ENCODE measurements at regions not wholly inside any gene's neighbourhood (a gene's known extent, or its start where the extent isn't known, plus 50 kb on each side); places are given as distances from the start of the nearest gene placed in this dataset.

- no peak for TF ChIP-seq CTCF (IDR thresholded peaks at IDR 0.05; ENCODE audit: poor library complexity, severe bottlenecking)
- ATAC-seq (ENCODE audit: low read depth), result no peak
These were observed 206.6 kb downstream of the URB2 start for GRCh38 chr1:229832695-229833094.

GRCh38 chr1:229834230-229834629 is 208.2 kb downstream of the URB2 start:
- H3K4me1 ChIP-seq (ENCODE audit: insufficient read depth, poor library complexity, severe bottlenecking), result no peaks in the 10 kb centered on the region
- DNase-seq (ENCODE audit: low spot score), result no peak
- no peaks in the 10 kb centered on the region for H3K9me3 ChIP-seq (ENCODE audit: severe bottlenecking)
- no peaks in the 10 kb centered on the region for H3K36me3 ChIP-seq (ENCODE audit: low read depth)
- no peak overlapping the region for H3K4me3 ChIP-seq (ENCODE audit: severe bottlenecking)
- H3K27ac ChIP-seq (ENCODE audit: poor library complexity, severe bottlenecking), result no peak overlapping the region
- no peaks in the 10 kb centered on the region for H3K27me3 ChIP-seq (ENCODE audit: insufficient read depth, poor library complexity, severe bottlenecking)
- no peak for TF ChIP-seq CTCF (IDR thresholded peaks at IDR 0.05; ENCODE audit: poor library complexity, severe bottlenecking)
- ATAC-seq (ENCODE audit: low read depth), result no peak

More at GRCh38 chr1:229832695-229833094, 206.6 kb downstream of the URB2 start:
- H3K4me3 ChIP-seq (ENCODE audit: severe bottlenecking), result no peak overlapping the region
- no peaks in the 10 kb centered on the region for H3K36me3 ChIP-seq (ENCODE audit: low read depth)
- no peaks in the 10 kb centered on the region for H3K27me3 ChIP-seq (ENCODE audit: insufficient read depth, poor library complexity, severe bottlenecking)
- H3K4me1 ChIP-seq (ENCODE audit: insufficient read depth, poor library complexity, severe bottlenecking), result no peaks in the 10 kb centered on the region
- no peaks in the 10 kb centered on the region for H3K9me3 ChIP-seq (ENCODE audit: severe bottlenecking)
- H3K27ac ChIP-seq (ENCODE audit: poor library complexity, severe bottlenecking), result no peak overlapping the region
- DNase-seq (ENCODE audit: low spot score), result no peak

DNA sequence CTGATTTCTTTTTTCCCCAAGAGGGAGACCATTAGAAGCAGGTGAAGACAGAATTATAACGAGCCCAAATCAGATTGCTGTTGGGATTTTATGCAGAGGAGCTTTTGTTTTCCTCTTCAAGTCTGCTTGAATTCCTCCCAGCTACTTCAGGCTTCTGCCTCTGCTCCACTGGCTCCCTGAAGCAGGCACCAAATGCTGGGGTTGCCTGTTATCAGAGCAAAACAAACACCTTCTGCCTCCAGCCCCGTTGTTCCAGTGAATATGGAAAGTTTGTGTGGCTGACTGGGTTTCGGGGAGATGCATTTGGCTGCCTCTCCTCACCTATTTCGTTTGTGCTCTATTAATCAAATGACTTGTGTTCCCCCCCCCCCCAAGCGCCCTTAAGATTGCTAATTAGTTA is 209.2 kb downstream of the URB2 start:
- no peaks in the 10 kb centered on the region for H3K4me1 ChIP-seq (ENCODE audit: insufficient read depth, poor library complexity, severe bottlenecking)
- H3K27me3 ChIP-seq (ENCODE audit: insufficient read depth, poor library complexity, severe bottlenecking), result no peaks in the 10 kb centered on the region
- no peaks in the 10 kb centered on the region for H3K9me3 ChIP-seq (ENCODE audit: severe bottlenecking)
- DNase-seq (ENCODE audit: low spot score), result no peak
- ATAC-seq (ENCODE audit: low read depth), result no peak
- H3K4me3 ChIP-seq (ENCODE audit: severe bottlenecking), result no peak overlapping the region
- TF ChIP-seq CTCF (IDR thresholded peaks at IDR 0.05; ENCODE audit: poor library complexity, severe bottlenecking), result no peak
- H3K27ac ChIP-seq (ENCODE audit: poor library complexity, severe bottlenecking), result no peak overlapping the region
- no peaks in the 10 kb centered on the region for H3K36me3 ChIP-seq (ENCODE audit: low read depth)

DNA sequence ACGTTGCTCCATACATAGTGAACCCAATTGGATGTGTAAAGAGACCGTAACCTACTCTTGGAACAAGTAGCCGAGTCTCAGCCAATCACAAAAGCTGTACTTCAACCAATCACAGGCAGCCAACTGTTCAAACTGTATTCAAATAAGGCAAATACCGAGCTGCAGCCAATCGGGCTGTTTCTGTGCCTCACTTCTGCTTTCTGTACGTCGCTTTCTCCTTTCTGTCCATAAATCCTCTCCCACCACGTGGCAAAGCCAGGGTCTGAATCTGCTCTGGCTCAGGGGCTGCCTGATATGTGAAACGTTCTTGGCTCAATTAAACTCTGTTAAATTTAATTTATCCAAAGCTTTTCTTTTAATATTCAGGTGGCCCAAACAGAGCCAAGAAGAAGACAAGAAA is 210.3 kb downstream of the URB2 start:
- Histone ChIP-seq H3K36me3 (ENCODE audit: low read depth) (no peaks in the 10 kb centered on the region), H3K4me3 (ENCODE audit: severe bottlenecking) (no peak overlapping the region), H3K9me3 (ENCODE audit: severe bottlenecking) (no peaks in the 10 kb centered on the region), H3K4me1 (ENCODE audit: insufficient read depth, poor library complexity, severe bottlenecking) (no peaks in the 10 kb centered on the region), H3K27ac (ENCODE audit: poor library complexity, severe bottlenecking) (no peak overlapping the region), H3K27me3 (ENCODE audit: insufficient read depth, poor library complexity, severe bottlenecking) (no peaks in the 10 kb centered on the region)
- DNase-seq (ENCODE audit: low spot score), result no peak
- no peak for ATAC-seq (ENCODE audit: low read depth)
- TF ChIP-seq CTCF (IDR thresholded peaks at IDR 0.05; ENCODE audit: poor library complexity, severe bottlenecking), result no peak

DNA sequence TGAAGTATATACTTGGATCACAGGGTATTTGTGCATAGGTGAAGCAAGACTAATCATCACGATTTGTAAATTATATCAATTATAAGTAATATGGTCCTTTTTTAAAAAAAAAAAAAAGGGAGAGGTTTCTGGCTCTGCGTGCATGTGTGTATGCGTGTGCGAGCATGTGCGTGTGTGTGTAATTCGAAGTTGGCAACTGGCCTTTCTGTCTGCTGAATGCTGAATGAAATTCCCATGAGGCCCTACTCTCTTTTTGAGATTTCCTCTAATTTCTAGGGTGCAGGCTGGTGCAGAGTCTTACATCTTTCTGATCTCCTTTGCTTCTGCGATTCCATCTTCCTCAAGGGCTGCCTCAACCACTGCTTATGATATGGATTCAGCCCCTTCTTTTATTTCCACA is 212.2 kb downstream of the URB2 start:
- DNase-seq (ENCODE audit: low spot score) (no peak), ATAC-seq (ENCODE audit: low read depth) (no peak)
- H3K27ac ChIP-seq (ENCODE audit: poor library complexity, severe bottlenecking), result no peak overlapping the region
- no peaks in the 10 kb centered on the region for H3K36me3 ChIP-seq (ENCODE audit: low read depth)
- H3K4me1 ChIP-seq (ENCODE audit: insufficient read depth, poor library complexity, severe bottlenecking), result no peaks in the 10 kb centered on the region
- no peaks in the 10 kb centered on the region for H3K27me3 ChIP-seq (ENCODE audit: insufficient read depth, poor library complexity, severe bottlenecking)
- no peak overlapping the region for H3K4me3 ChIP-seq (ENCODE audit: severe bottlenecking)
- TF ChIP-seq CTCF (IDR thresholded peaks at IDR 0.05; ENCODE audit: poor library complexity, severe bottlenecking), result no peak
- H3K9me3 ChIP-seq (ENCODE audit: severe bottlenecking), result no peaks in the 10 kb centered on the region
